H9 (cell line): ENCODE measurements at regions not wholly inside any gene's neighbourhood (a gene's known extent, or its start where the extent isn't known, plus 50 kb on each side); places are given as distances from the start of the nearest gene placed in this dataset.

ENCODE experiments used
- DNase-seq: peaks from one replicate; pipeline ENCODE4 v3.0.0-alpha.2; 2017
- H2AFZ ChIP-seq: one replicate; pipeline ENCODE4 v1.6.1; 2013; ENCODE audit warnings: mild to moderate bottlenecking, low read length, control low read depth, moderate library complexity
- H2AK5ac ChIP-seq: 2 replicates; pipeline ENCODE4 v1.6.1; 2013; ENCODE audit warnings: low read length, control low read depth, mixed read lengths; ENCODE audit not compliant: insufficient read length
- H2BK120ac ChIP-seq: one replicate; pipeline ENCODE4 v1.6.1; 2013; ENCODE audit warnings: low read depth, mild to moderate bottlenecking, low read length, control low read depth, inconsistent platforms; ENCODE audit not compliant: poor library complexity, severe bottlenecking
- H2BK12ac ChIP-seq: 2 replicates; pipeline ENCODE4 v1.6.1; 2013; ENCODE audit warnings: low read length, control low read depth, mixed read lengths, low read depth; ENCODE audit not compliant: insufficient read length
- H2BK15ac ChIP-seq: 2 replicates; pipeline ENCODE4 v1.6.1; 2013; ENCODE audit warnings: low read depth, low read length, control low read depth
- H2BK20ac ChIP-seq: one replicate; pipeline ENCODE4 v1.6.1; 2013; ENCODE audit warnings: low read depth, mild to moderate bottlenecking, low read length, control low read depth, inconsistent platforms; ENCODE audit not compliant: poor library complexity, severe bottlenecking
- H2BK5ac ChIP-seq: 2 replicates; pipeline ENCODE4 v1.6.1; 2013; ENCODE audit warnings: low read length, control low read depth, mixed read lengths; ENCODE audit not compliant: insufficient read length
- H3K14ac ChIP-seq: 2 replicates; pipeline ENCODE4 v1.6.1; 2013; ENCODE audit warnings: low read length, control low read depth; ENCODE audit not compliant: insufficient read depth
- H3K18ac ChIP-seq: 2 replicates; pipeline ENCODE4 v1.6.1; 2013; ENCODE audit warnings: low read depth, mild to moderate bottlenecking, mixed read lengths, low read length, control low read depth; ENCODE audit not compliant: insufficient read length
- H3K23ac ChIP-seq: 2 replicates; pipeline ENCODE4 v1.6.1; 2013; ENCODE audit warnings: low read length, control low read depth, mixed read lengths, low read depth; ENCODE audit not compliant: insufficient read length
- H3K23me2 ChIP-seq: 2 replicates; pipeline ENCODE4 v1.6.1; 2013; ENCODE audit warnings: low read depth, mild to moderate bottlenecking, mixed read lengths, low read length, control low read depth; ENCODE audit not compliant: insufficient read length, poor library complexity, severe bottlenecking
- H3K27ac ChIP-seq: 2 replicates; pipeline ENCODE4 v1.5.1; 2013; ENCODE audit warnings: low read length, control low read depth, mixed read lengths, low read depth; ENCODE audit not compliant: insufficient read length
- H3K27me3 ChIP-seq: 2 replicates; pipeline ENCODE4 v1.6.1; 2013; ENCODE audit warnings: low read length, control low read depth, inconsistent platforms; ENCODE audit not compliant: insufficient read depth
- H3K4ac ChIP-seq: 2 replicates; pipeline ENCODE4 v1.6.1; 2013; ENCODE audit warnings: low read depth, mild to moderate bottlenecking, control low read depth, inconsistent platforms, low read length, moderate library complexity
- H3K4me1 ChIP-seq: 2 replicates; pipeline ENCODE4 v1.6.1; 2013; ENCODE audit warnings: low read length, control low read depth, inconsistent platforms; ENCODE audit not compliant: insufficient read depth
- H3K4me2 ChIP-seq: 2 replicates; pipeline ENCODE4 v1.6.1; 2013; ENCODE audit warnings: low read length, control low read depth, mixed read lengths; ENCODE audit not compliant: insufficient read length, insufficient read depth
- H3K56ac ChIP-seq: 2 replicates; pipeline ENCODE4 v1.6.1; 2013; ENCODE audit warnings: low read depth, mild to moderate bottlenecking, mixed read lengths, low read length, control low read depth; ENCODE audit not compliant: insufficient read length
- H3K79me1 ChIP-seq: 2 replicates; pipeline ENCODE4 v1.6.1; 2013; ENCODE audit warnings: low read depth, mild to moderate bottlenecking, moderate library complexity, low read length, control low read depth, inconsistent platforms; ENCODE audit not compliant: insufficient read depth, poor library complexity, severe bottlenecking
- H3K79me2 ChIP-seq: 2 replicates; pipeline ENCODE4 v1.6.1; 2013; ENCODE audit warnings: low read length, control low read depth, inconsistent platforms; ENCODE audit not compliant: insufficient read depth
- H3K9ac ChIP-seq: 2 replicates; pipeline ENCODE4 v1.6.1; 2013; ENCODE audit warnings: low read length, control low read depth, mixed read lengths; ENCODE audit not compliant: insufficient read length; ENCODE audit errors: extremely low read depth
- H3K9me3 ChIP-seq: one replicate; pipeline ENCODE4 v1.6.1; 2013; ENCODE audit warnings: low read depth, low read length, inconsistent platforms; ENCODE audit not compliant: control insufficient read depth
- H3T11ph ChIP-seq: one replicate; pipeline ENCODE4 v1.6.1; 2013; ENCODE audit warnings: mild to moderate bottlenecking, low read length, control low read depth, inconsistent platforms
- H4K20me1 ChIP-seq: one replicate; pipeline ENCODE4 v1.6.1; 2013; ENCODE audit not compliant: control insufficient read depth, insufficient read length, insufficient read depth
- H4K5ac ChIP-seq: 2 replicates; pipeline ENCODE4 v1.6.1; 2013; ENCODE audit warnings: low read depth, mild to moderate bottlenecking, mixed read lengths, low read length, control low read depth; ENCODE audit not compliant: insufficient read length
- H4K8ac ChIP-seq: replicated peaks from 2 replicates; pipeline ENCODE4 v1.6.1; 2013; ENCODE audit warnings: low read length, control low read depth, mixed read lengths, low read depth; ENCODE audit not compliant: insufficient read length
- H4K91ac ChIP-seq: 2 replicates; pipeline ENCODE4 v1.6.1; 2013; ENCODE audit warnings: low read depth, mild to moderate bottlenecking, moderate library complexity, mixed read lengths, low read length, control low read depth; ENCODE audit not compliant: insufficient read length
- H3K27ac Mint-ChIP-seq, 3 experiments: 2 replicates in 2 of 3; 3 replicates in 1 of 3; pipeline ENCODE4 v1.8.0; 2020 to 2021; ENCODE audit warnings: mixed read lengths in 3 of 3, mild to moderate bottlenecking in 1 of 3, moderate library complexity in 1 of 3
- H3K27me3 Mint-ChIP-seq: 2 replicates; pipeline ENCODE4 v1.8.0; 2021; ENCODE audit warnings: low read depth, mild to moderate bottlenecking, moderate library complexity, mixed read lengths
- H3K36me3 Mint-ChIP-seq, 3 experiments: 2 replicates in 2 of 3; 3 replicates in 1 of 3; pipeline ENCODE4 v1.8.0; 2020 to 2021; ENCODE audit warnings: low read depth in 3 of 3, mixed read lengths in 3 of 3; ENCODE audit not compliant: insufficient read depth in 1 of 3
- H3K4me1 Mint-ChIP-seq, 2 experiments: 2 replicates each; pipeline ENCODE4 v1.8.0; 2020; ENCODE audit warnings: mixed read lengths in 2 of 2
- H3K4me3 Mint-ChIP-seq, 2 experiments: 2 replicates in 1 of 2; 3 replicates in 1 of 2; pipeline ENCODE4 v1.8.0; 2020 to 2021; ENCODE audit warnings: mild to moderate bottlenecking in 2 of 2, mixed read lengths in 2 of 2, moderate library complexity in 1 of 2
- H3K9me3 Mint-ChIP-seq, 2 experiments: 2 replicates in 1 of 2; 3 replicates in 1 of 2; pipeline ENCODE4 v1.8.0; 2020; ENCODE audit warnings: mild to moderate bottlenecking in 2 of 2, mixed read lengths in 2 of 2, moderate library complexity in 1 of 2
- WGBS: extraction: QIAGEN DNeasy Blood & Tissue Kit; methylation state at CpG from one replicate; pipeline ENCODE4 v1.1.7; 2013; ENCODE audit warnings: missing lambda C conversion rate, low lambda C conversion rate, mixed read lengths; ENCODE audit not compliant: insufficient read length; ENCODE audit errors: extremely low coverage; 5-methylcytosine and 5-hydroxymethylcytosine counted together
- TF ChIP-seq, protein P1 (sequence below): fragments of 200-600 bp; sonication (generic); conservative IDR thresholded peaks from 3 replicates; pipeline ENCODE4 v1.8.0; 2021; ENCODE audit warnings: antibody characterized with exemption, mild to moderate bottlenecking

DNA sequence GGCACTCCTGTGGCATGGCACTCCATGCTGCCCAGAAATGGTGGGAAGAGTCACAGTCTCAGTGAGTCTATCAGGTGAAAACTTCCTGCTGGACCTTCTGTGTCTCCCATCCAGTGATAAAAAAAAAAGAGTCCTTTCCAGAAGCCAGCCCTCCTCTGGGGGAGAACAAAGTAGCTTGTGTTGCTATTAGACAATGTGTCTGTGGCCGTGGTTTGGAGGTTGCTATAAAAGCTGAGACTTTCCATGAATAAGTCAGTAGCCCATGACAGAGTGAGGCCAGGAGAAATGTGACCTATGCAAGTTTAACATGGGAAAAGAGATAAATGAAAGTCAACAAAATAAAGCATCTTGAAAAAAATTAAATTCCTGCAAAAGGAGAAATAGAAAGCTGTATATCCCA, 250.7 kb upstream of the MON1B start:
- H3K4me3 Mint-ChIP-seq = no peak overlapping the region
- DNase-seq = no peak

More for the DNA sequence above, 250.7 kb upstream of the MON1B start:
- no peaks in the 10 kb centered on the region; the same call in 1 of the 2 replicates for H3K4me1 ChIP-seq
- no peak overlapping the region for H3K4ac ChIP-seq
- no peak overlapping the region for H3K27ac Mint-ChIP-seq
- H3K27me3 ChIP-seq = no peaks in the 10 kb centered on the region
- H2BK20ac ChIP-seq = no peak overlapping the region
- H2AFZ ChIP-seq = no peak overlapping the region
- no peaks in the 10 kb centered on the region for H3K9me3 ChIP-seq
- H2BK120ac ChIP-seq = no peak overlapping the region
- no CpG with 5 or more reads among the region's 1 CpG for WGBS
- H3K56ac ChIP-seq = no peak overlapping the region
- H2BK12ac ChIP-seq = no peak overlapping the region
- no peak overlapping the region for H4K5ac ChIP-seq
- H3T11ph ChIP-seq = no peak overlapping the region
- TF ChIP-seq, protein P1, sequence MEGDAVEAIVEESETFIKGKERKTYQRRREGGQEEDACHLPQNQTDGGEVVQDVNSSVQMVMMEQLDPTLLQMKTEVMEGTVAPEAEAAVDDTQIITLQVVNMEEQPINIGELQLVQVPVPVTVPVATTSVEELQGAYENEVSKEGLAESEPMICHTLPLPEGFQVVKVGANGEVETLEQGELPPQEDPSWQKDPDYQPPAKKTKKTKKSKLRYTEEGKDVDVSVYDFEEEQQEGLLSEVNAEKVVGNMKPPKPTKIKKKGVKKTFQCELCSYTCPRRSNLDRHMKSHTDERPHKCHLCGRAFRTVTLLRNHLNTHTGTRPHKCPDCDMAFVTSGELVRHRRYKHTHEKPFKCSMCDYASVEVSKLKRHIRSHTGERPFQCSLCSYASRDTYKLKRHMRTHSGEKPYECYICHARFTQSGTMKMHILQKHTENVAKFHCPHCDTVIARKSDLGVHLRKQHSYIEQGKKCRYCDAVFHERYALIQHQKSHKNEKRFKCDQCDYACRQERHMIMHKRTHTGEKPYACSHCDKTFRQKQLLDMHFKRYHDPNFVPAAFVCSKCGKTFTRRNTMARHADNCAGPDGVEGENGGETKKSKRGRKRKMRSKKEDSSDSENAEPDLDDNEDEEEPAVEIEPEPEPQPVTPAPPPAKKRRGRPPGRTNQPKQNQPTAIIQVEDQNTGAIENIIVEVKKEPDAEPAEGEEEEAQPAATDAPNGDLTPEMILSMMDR = no peak
- peaks cover 2 to 3% of the 10 kb centered on the region in 2 experiments; a peak in 2 of 5 replicates for H3K9me3 Mint-ChIP-seq
- H3K27ac ChIP-seq = no peak overlapping the region
- H3K18ac ChIP-seq = no peak overlapping the region
- peak overlapping the region; percentile 2 for H4K8ac ChIP-seq
- no peaks in the 10 kb centered on the region for H3K27me3 Mint-ChIP-seq
- H3K79me2 ChIP-seq = no peaks in the 10 kb centered on the region
- H2BK5ac ChIP-seq = no peak overlapping the region
- H2AK5ac ChIP-seq = no peak overlapping the region
- H3K36me3 Mint-ChIP-seq = no peaks in the 10 kb centered on the region; a peak in 1 of 7 replicates
- no peak overlapping the region for H3K4me2 ChIP-seq
- no peak overlapping the region for H3K9ac ChIP-seq
- H3K14ac ChIP-seq = no peak overlapping the region
- H2BK15ac ChIP-seq = 0 out of 2 replicates have a peak overlapping the region, but pooled peaks have one; percentile 31
- H3K79me1 ChIP-seq = no peaks in the 10 kb centered on the region
- H3K23me2 ChIP-seq = no peaks in the 10 kb centered on the region
- no peak overlapping the region for H4K91ac ChIP-seq
- no peaks in the 10 kb centered on the region for H3K4me1 Mint-ChIP-seq
- no peak overlapping the region for H3K23ac ChIP-seq
- no peaks in the 10 kb centered on the region for H4K20me1 ChIP-seq
